ENCODE measurements at regions not wholly inside any gene's neighbourhood (a gene's known extent, or its start where the extent isn't known, plus 50 kb on each side); places are given as distances from the start of the nearest gene placed in this dataset.

- POLR2A ChIA-PET, result no interaction called here
- no TSS peak for BruUV-seq (replicated peaks)
Measured at GRCh38 chr6:164412566-164412965, 896.8 kb downstream of the C6orf118 start.

DNA sequence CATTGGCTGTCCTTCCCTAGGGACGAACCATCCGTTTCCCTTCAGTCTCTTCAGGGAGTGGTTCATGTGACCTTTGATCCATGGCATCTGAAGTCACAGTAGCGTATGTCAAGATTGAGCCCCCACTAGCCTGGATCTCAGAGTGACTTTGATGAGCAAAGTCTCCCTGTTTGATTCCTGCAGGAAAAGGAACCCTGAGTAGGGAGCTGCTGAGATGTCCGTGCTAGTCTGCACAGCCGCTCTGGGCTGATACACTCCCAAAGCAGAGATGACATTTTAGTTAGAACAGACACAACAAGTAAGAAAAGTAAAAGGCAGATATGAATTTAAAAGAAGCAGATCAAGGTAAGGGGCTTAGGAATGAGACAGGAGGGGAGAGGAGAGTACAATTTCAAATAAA is 899.4 kb downstream of the C6orf118 start:
- ChIA-PET CTCF (no interaction called here), POLR2A (no interaction called here)
- H3K4me1 Mint-ChIP-seq (ENCODE audit: low read depth, unreplicated experiment), result no peaks in the 10 kb centered on the region
- H3K36me3 ChIP-seq (ENCODE audit: control insufficient read depth, insufficient read depth, low read length), result no peaks in the 10 kb centered on the region
- peaks cover 22% of the 10 kb centered on the region for H3K27me3 Mint-ChIP-seq (ENCODE audit: insufficient read depth, unreplicated experiment)
- no peak overlapping the region for H3K4me3 ChIP-seq (ENCODE audit: low read depth, low read length)
- intact Hi-C loops (cut with micrococcal nuclease; ENCODE audit: unreplicated experiment), result no loop called here
- DNase-seq, result no peak
- H3K9me3 ChIP-seq, result no peaks in the 10 kb centered on the region
- no peaks in the 10 kb centered on the region for H3K36me3 Mint-ChIP-seq (ENCODE audit: insufficient read depth, unreplicated experiment)
- no peaks in the 10 kb centered on the region for H3K4me1 ChIP-seq
- no peak for TF ChIP-seq CTCF (IDR thresholded peaks at IDR 0.05; ENCODE audit: insufficient read depth in 1 of 2, low read depth in 1 of 2, low read length in 1 of 2, severe bottlenecking in 1 of 2, unreplicated experiment in 1 of 2)
- H3K9me3 Mint-ChIP-seq (ENCODE audit: unreplicated experiment), result no peaks in the 10 kb centered on the region
- BruUV-seq (replicated peaks), result no TSS peak
- no peak overlapping the region for H3K27ac Mint-ChIP-seq (ENCODE audit: unreplicated experiment)
- H3K27me3 ChIP-seq (replicated peaks; ENCODE audit: control insufficient read depth, insufficient read depth, low read length), result no peaks in the 10 kb centered on the region
- no peak overlapping the region for H3K4me3 Mint-ChIP-seq (ENCODE audit: unreplicated experiment)

More at GRCh38 chr6:164412566-164412965, 896.8 kb downstream of the C6orf118 start:
- no peaks in the 10 kb centered on the region for H3K36me3 Mint-ChIP-seq (ENCODE audit: insufficient read depth, unreplicated experiment)
- Histone ChIP-seq H3K9me3 (no peaks in the 10 kb centered on the region), H3K27me3 (replicated peaks; ENCODE audit: control insufficient read depth, insufficient read depth, low read length) (no peaks in the 10 kb centered on the region), H3K4me3 (ENCODE audit: low read depth, low read length) (no peak overlapping the region), H3K4me1 (no peaks in the 10 kb centered on the region), H3K36me3 (ENCODE audit: control insufficient read depth, insufficient read depth, low read length) (no peaks in the 10 kb centered on the region)
- no peak for DNase-seq
- CTCF ChIA-PET, result no interaction called here
- intact Hi-C loops (cut with micrococcal nuclease; ENCODE audit: unreplicated experiment), result no loop called here
- no peak overlapping the region for H3K4me3 Mint-ChIP-seq (ENCODE audit: unreplicated experiment)
- no peaks in the 10 kb centered on the region for H3K4me1 Mint-ChIP-seq (ENCODE audit: low read depth, unreplicated experiment)
- no peaks in the 10 kb centered on the region for H3K9me3 Mint-ChIP-seq (ENCODE audit: unreplicated experiment)
- no peak overlapping the region for H3K27ac Mint-ChIP-seq (ENCODE audit: unreplicated experiment)
- peaks cover 22% of the 10 kb centered on the region for H3K27me3 Mint-ChIP-seq (ENCODE audit: insufficient read depth, unreplicated experiment)
- TF ChIP-seq CTCF (IDR thresholded peaks at IDR 0.05; ENCODE audit: insufficient read depth in 1 of 2, low read depth in 1 of 2, low read length in 1 of 2, severe bottlenecking in 1 of 2, unreplicated experiment in 1 of 2), result no peak

GRCh38 chr6:164409309-164410009 is 899.9 kb downstream of the C6orf118 start:
- intact Hi-C loops (cut with micrococcal nuclease; ENCODE audit: unreplicated experiment), result no loop called here
- Histone ChIP-seq H3K4me3 (ENCODE audit: low read depth, low read length) (no peak overlapping the region), H3K4me1 (no peaks in the 10 kb centered on the region), H3K9me3 (no peaks in the 10 kb centered on the region), H3K36me3 (ENCODE audit: control insufficient read depth, insufficient read depth, low read length) (no peaks in the 10 kb centered on the region), H3K27me3 (replicated peaks; ENCODE audit: control insufficient read depth, insufficient read depth, low read length) (no peaks in the 10 kb centered on the region)
- H3K4me3 Mint-ChIP-seq (ENCODE audit: unreplicated experiment), result no peak overlapping the region
- DNase-seq, result no peak
- no TSS peak for BruUV-seq (replicated peaks)
- ChIA-PET CTCF (no interaction called here), POLR2A (no interaction called here)
- no peak overlapping the region for H3K27ac Mint-ChIP-seq (ENCODE audit: unreplicated experiment)
- no peak for TF ChIP-seq CTCF (IDR thresholded peaks at IDR 0.05; ENCODE audit: insufficient read depth in 1 of 2, low read depth in 1 of 2, low read length in 1 of 2, severe bottlenecking in 1 of 2, unreplicated experiment in 1 of 2)
- H3K9me3 Mint-ChIP-seq (ENCODE audit: unreplicated experiment), result no peaks in the 10 kb centered on the region
- peaks cover 22% of the 10 kb centered on the region for H3K27me3 Mint-ChIP-seq (ENCODE audit: insufficient read depth, unreplicated experiment)
- no peaks in the 10 kb centered on the region for H3K4me1 Mint-ChIP-seq (ENCODE audit: low read depth, unreplicated experiment)
- H3K36me3 Mint-ChIP-seq (ENCODE audit: insufficient read depth, unreplicated experiment), result no peaks in the 10 kb centered on the region

All from Caco-2 (cell line).